Central memory CD4-positive, alpha-beta T cell (primary cell): ENCODE measurements at regions not wholly inside any gene's neighbourhood (a gene's known extent, or its start where the extent isn't known, plus 50 kb on each side); places are given as distances from the start of the nearest gene placed in this dataset.
"Not testable (repeated sequence)": the region's sequence is repeated elsewhere in the genome, so short reads cannot be mapped to it uniquely, and the experiment has no call there.

Experiments used
- DNase-seq: peaks from one replicate; pipeline ENCODE4 v3.0.0; 2022

GRCh38 chr5:8491254-8491653 lies 622.3 kb downstream of the MTRR start:
- no peak for DNase-seq

GRCh38 chr5:8493176-8493575 lies 624.2 kb downstream of the MTRR start:
- DNase-seq, result no peak

GRCh38 chr5:8500426-8500825 lies 631.5 kb downstream of the MTRR start:
- no peak for DNase-seq

DNA sequence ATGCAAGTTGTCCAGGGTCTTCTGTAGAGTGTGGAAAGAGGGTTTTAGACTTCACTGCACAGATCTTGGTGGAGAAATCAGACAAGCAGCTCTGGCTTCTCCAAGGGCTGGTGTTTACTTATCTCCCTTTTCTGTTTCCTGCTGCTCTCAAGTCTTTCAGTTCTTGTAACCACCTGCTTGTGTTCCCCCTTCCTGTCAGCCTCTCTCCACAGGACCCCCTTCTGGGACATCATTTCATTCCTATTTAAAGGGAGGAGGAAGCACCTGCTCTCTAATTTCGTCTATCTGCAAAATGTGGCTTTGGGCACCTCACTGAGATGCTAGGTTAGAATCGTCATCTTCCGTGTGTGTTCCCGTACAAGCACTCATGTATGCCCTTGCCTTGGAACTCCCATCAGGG lies 636.2 kb downstream of the MTRR start:
- no peak for DNase-seq

DNA sequence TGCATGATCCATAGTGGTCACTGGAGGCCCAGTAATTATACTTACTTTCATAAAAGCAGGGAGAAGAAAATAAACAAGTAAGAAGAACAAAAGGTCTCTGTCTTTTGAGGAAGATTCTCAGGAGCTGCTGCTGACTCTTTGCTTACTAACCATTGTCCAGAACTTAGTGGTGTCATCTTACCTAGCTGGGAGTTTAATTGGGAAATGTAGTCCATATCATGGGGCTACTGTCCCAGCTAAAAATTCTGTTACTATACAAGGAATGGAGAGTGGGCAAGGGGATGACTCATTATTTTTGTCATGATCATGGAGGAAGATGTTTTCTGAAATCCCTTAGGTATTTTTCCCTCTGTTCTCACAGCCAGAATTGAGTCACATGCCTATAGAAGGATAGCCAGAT lies 639.3 kb downstream of the MTRR start:
- DNase-seq, result no peak

DNA sequence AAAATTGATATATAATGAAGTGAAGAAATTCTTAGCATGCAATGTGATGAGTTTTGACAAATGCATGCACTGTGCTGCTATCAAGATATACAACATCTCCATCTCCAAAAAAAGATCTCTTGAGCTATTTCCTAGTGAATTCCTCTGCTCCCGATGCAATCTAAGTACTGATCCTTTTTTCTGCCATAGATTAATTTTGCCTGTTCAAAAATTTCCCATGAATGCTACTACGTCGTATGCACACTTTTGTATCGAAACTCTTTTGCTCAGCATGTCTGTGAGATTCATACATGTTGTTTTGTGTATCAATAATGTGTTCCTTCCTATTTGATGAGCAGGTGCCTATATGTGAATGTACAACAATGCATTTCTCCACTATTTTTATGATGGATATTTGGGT lies 647.4 kb downstream of the MTRR start:
- DNase-seq, result no peak

GRCh38 chr5:8517456-8517855 lies 648.5 kb downstream of the MTRR start:
- no peak for DNase-seq

DNA sequence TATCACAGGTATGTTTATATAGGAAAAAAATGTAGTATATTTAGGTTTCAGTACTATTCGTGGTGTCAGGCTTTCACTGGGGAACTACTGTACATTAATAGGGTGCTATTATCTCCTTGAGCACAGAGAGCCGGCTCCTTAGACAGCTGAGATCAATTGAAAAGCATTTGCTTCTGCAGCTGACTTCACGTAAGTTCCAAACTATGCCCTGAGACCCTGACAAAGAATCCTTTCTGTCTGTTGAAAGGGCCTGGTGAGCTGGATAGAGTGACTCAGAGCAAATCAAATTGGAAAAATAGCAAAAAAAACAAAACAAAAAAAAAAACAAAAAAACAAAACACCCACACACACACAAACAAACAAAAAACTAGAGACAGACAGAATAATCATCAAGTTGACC lies 652.0 kb downstream of the MTRR start:
- no peak for DNase-seq

GRCh38 chr5:8521991-8522390 lies 653.0 kb downstream of the MTRR start:
- no peak for DNase-seq

DNA sequence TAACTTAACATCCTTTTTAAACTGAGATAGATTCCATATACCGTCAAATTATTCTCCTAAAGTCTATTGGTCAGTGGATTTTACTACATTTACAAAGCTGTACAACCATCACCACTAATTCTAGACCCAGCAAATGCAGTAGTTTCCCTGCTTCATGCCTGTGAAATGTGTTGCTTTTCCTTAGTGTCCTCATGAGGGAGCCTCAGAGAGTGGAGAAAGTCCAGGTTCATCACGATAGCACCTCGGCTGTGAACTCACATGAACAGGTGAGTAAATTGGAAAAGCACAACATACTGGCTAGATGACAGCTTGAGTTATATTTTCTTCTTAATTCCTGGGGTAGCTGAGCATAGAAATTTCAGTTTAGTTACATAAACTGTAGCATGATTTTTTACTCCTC lies 653.7 kb downstream of the MTRR start:
- no peak for DNase-seq

DNA sequence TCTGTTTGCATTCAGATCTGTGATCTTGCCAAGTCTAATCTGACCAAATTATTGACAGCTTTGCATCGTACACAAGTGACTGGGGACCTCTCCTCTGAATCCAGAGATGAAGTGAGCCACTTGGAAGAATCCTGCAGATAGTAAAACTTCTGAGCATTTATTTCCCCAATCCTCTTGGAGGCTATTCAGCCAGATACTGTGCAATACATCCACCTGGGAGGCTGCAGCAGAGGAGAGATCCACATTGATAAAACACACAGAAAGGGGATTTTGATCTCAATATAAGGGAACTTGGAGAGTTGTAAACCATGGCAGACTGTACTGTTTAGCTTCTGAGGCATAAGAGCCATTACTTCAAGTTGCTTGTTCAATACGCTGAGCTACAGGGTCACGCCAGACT lies 654.6 kb downstream of the MTRR start:
- DNase-seq, result no peak

DNA sequence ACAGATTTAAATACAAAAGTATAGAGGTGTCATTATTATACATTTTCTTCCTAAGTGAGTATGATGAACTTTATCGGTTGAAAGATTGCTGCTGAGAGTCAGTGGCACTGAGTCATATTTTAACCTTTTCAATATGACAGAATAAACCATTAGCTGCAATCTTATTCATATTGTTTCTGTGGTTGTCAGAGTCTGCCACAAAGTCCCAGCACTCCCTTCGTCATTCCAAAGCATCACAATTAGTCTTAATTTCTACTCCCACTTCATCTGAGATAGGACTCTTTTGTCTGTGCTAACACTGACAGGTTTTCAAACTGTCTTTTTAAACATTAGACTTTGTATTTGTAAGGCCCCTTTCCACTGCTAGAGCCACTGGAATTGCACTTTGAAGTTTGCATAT lies 656.9 kb downstream of the MTRR start:
- DNase-seq, result no peak

- DNase-seq, result no peak
Observed at GRCh38 chr5:8528106-8528505, 659.2 kb downstream of the MTRR start.

DNA sequence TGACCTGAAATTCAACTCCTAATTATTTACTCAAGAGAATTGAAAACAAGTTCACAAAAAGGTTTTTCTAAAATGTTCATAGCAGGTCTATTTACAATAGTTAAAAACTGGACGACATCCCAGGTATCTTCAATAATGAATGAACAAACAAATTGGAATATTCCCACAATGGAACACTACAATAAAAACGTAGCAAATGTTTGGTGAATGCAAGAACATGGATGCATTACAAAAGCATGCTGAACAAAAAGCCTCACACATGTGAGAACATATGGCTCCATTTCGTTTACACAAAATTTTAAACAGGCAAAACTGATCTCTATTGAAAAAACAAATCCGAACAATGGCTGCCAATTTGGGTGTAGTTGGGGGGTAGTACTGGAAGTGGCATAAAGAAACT lies 669.9 kb downstream of the MTRR start:
- no peak for DNase-seq

DNA sequence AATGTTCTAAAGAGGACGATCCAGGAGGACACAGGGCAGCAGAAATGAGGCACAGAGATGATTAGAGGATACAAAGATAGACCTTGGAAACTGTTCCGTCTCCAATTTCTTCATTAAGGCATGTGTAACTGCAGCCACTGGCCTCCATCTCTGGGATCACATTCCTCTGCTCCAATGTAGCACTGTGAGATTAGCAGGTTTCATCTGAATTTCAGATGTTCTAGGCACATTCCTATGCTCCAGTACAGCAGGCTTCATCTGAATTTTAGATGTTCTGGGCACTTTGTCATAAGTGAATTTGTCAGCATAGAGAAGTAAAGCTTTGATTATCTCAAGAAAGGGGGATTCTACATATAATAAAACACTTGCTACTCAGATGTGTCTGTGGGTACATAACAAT lies 671.4 kb downstream of the MTRR start:
- no peak for DNase-seq

DNA sequence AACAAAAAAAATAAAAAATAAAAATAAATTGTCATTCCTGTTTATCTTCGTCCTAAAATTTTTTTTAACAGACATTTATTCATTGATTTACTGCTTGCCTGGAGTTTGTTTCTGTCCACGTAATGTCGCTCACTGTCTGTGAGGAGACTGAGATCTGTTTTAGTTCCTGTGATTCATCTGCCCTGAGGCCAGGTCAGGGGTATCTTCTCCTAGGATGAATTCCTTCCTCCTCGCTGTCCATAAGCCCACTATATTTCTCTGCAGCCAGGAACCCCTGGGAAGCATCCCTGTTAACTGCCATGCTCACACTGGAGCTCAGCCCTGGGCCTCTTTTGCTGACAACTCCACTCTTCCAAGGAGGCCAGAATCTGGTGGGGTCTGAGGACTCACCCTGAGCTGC lies 682.0 kb downstream of the MTRR start:
- DNase-seq, result no peak

- DNase-seq, result no peak
Observed at GRCh38 chr5:8553364-8553763, 684.4 kb downstream of the MTRR start.

- no peak for DNase-seq
Observed at GRCh38 chr5:8557728-8558127, 688.8 kb downstream of the MTRR start.

DNA sequence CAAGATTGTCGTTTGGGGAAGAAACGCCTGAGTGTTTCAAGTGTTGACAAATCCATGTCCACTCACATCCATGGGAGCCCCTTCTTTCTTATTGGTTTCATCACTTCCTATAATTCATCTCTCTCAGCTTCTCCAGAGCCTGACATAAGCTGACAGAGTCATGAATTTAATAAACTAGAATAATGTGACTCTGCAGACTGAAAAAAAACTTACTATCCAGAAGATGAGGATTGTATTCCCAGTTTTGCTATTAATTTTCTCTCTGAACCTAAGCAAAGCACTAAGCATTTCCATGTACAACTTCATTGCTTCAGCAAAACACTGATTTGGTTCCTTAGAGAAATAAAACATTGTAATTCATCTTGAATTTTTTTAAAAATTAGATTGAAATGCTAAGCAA lies 691.8 kb downstream of the MTRR start:
- DNase-seq, result no peak

GRCh38 chr5:8561224-8561840 lies 692.4 kb downstream of the MTRR start:
- no peak for DNase-seq

DNA sequence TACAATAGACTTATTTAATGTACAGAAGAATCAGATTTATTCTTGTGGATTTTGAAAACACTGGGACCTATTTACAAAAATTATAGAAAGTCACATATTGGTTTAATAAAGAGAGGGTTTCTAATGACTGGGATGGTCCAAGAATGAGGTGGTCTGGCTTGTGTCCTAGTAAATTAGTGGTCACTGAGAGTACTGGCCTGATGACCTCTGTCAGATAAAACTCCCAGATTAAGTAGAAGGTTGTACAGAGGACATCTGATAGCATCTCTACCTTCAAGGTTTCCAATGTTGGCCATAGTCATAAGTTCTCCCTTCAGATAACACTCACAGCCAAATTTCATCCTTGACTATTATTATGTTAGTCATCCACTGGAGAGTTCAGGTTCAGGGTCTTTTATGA lies 692.9 kb downstream of the MTRR start:
- DNase-seq, result no peak

DNA sequence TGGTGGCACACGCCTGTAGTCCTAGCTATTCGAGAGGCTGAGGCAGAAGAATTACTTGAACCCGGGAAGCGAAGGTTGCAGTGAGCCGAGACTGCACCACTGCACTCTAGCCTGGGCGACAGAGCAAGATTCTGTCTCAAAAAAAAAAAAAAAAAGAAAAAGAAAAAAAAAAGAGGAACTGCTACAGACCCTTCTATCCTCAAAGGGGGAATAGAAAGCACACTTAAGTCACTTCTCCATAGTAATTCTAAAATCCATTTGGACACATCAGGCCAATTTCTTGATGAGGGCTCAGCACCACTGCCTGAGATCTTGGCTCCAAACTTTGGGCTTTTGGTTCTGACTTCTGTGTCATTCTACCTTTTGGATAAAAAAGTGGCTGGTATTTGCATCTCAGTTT lies 694.6 kb downstream of the MTRR start:
- not testable (repeated sequence) for DNase-seq

DNA sequence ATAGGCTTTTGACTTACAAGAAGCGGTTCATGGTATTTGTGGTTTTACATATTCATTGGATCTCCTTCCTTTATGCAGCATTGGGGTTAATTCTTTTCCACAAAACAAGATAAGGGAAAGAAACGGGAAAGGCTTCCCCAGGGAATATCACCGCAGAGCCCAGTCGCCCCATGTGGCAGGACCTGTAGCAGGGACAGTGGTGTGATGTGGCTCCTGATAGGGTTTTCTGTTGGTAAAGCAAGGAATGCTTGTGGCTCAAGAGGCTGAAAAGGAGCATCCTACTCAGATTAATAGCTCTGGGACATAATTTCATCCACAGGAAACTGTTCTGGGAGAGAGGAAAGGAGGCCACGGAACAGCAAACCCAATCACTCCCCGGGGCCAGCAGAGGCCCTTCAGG lies 699.9 kb downstream of the MTRR start:
- DNase-seq, result no peak

GRCh38 chr5:8570528-8570927 lies 701.6 kb downstream of the MTRR start:
- DNase-seq, result no peak

GRCh38 chr5:8576178-8576577 lies 707.2 kb downstream of the MTRR start:
- no peak for DNase-seq

GRCh38 chr5:8577792-8578191 lies 708.8 kb downstream of the MTRR start:
- no peak for DNase-seq
